ENCODE measurements at regions not wholly inside any gene's neighbourhood (a gene's known extent, or its start where the extent isn't known, plus 50 kb on each side); places are given as distances from the start of the nearest gene placed in this dataset.

- TF ChIP-seq CTCF (IDR thresholded peaks at IDR 0.05; ENCODE audit: low read depth, low read length): no peak
- no peak for TF ChIP-seq POLR2A (IDR thresholded peaks at IDR 0.05; ENCODE audit: extremely low read depth, insufficient read length)
- TF ChIP-seq MAX (IDR thresholded peaks at IDR 0.05; ENCODE audit: low read depth, low read length): no peak
- TF ChIP-seq MYC (IDR thresholded peaks at IDR 0.05; ENCODE audit: low read depth, low read length): no peak
- DNase-seq (ENCODE audit: low read depth): no peak
- no peak overlapping the region for H3K4me3 ChIP-seq (ENCODE audit: low read depth, low read length)
These were observed 165.9 kb downstream of the ACTL8 start for GRCh38 chr1:17920881-17921640.

GRCh38 chr1:17922833-17923232 lies 167.7 kb downstream of the ACTL8 start:
- DNase-seq (ENCODE audit: low read depth): peak; percentile 52
- no peak overlapping the region for H3K4me3 ChIP-seq (ENCODE audit: low read depth, low read length)
- TF ChIP-seq MAX (IDR thresholded peaks at IDR 0.05; ENCODE audit: low read depth, low read length): no peak
- TF ChIP-seq CTCF (IDR thresholded peaks at IDR 0.05; ENCODE audit: low read depth, low read length): peak; percentile 68

GRCh38 chr1:17923666-17924065 lies 168.5 kb downstream of the ACTL8 start:
- no peak overlapping the region for H3K4me3 ChIP-seq (ENCODE audit: low read depth, low read length)
- TF ChIP-seq MAX (IDR thresholded peaks at IDR 0.05; ENCODE audit: low read depth, low read length): no peak
- TF ChIP-seq POLR2A (IDR thresholded peaks at IDR 0.05; ENCODE audit: extremely low read depth, insufficient read length): no peak
- no peak for TF ChIP-seq CTCF (IDR thresholded peaks at IDR 0.05; ENCODE audit: low read depth, low read length)
- no peak for TF ChIP-seq MYC (IDR thresholded peaks at IDR 0.05; ENCODE audit: low read depth, low read length)
- no peak for DNase-seq (ENCODE audit: low read depth)

GRCh38 chr1:17924578-17924977 lies 169.4 kb downstream of the ACTL8 start:
- no peak for DNase-seq (ENCODE audit: low read depth)
- TF ChIP-seq POLR2A (IDR thresholded peaks at IDR 0.05; ENCODE audit: extremely low read depth, insufficient read length): no peak
- TF ChIP-seq MAX (IDR thresholded peaks at IDR 0.05; ENCODE audit: low read depth, low read length): no peak
- TF ChIP-seq MYC (IDR thresholded peaks at IDR 0.05; ENCODE audit: low read depth, low read length): no peak
- no peak for TF ChIP-seq CTCF (IDR thresholded peaks at IDR 0.05; ENCODE audit: low read depth, low read length)

GRCh38 chr1:17925290-17926237 lies 170.4 kb downstream of the ACTL8 start:
- no peak for DNase-seq (ENCODE audit: low read depth)
- no peak overlapping the region for H3K4me3 ChIP-seq (ENCODE audit: low read depth, low read length)
- TF ChIP-seq CTCF (IDR thresholded peaks at IDR 0.05; ENCODE audit: low read depth, low read length) (no peak), MAX (IDR thresholded peaks at IDR 0.05; ENCODE audit: low read depth, low read length) (no peak), POLR2A (IDR thresholded peaks at IDR 0.05; ENCODE audit: extremely low read depth, insufficient read length) (no peak), MYC (IDR thresholded peaks at IDR 0.05; ENCODE audit: low read depth, low read length) (no peak)

More at GRCh38 chr1:17924578-17924977, 169.4 kb downstream of the ACTL8 start:
- H3K4me3 ChIP-seq (ENCODE audit: low read depth, low read length): no peak overlapping the region
